Lower leg skin (tissue), 3 donors: ENCODE measurements at regions not wholly inside any gene's neighbourhood (a gene's known extent, or its start where the extent isn't known, plus 50 kb on each side); places are given as distances from the start of the nearest gene placed in this dataset.

ENCODE experiments used
- CTCF ChIP-seq, 3 donors: fragments of 450-650 bp; IDR thresholded peaks; one replicate each; pipeline ENCODE4 v1.5.1; 2016; ENCODE audit warnings: antibody characterized with exemption in 3 of 3, mild to moderate bottlenecking in 3 of 3, moderate library complexity in 2 of 3
- POLR2A ChIP-seq, 2 donors: fragments of 450-650 bp; IDR thresholded peaks; one replicate each; pipeline ENCODE4 v1.6.1; 2016 to 2017; ENCODE audit warnings: antibody characterized with exemption in 2 of 2, mild to moderate bottlenecking in 1 of 2, moderate library complexity in 1 of 2

- no peak for TF ChIP-seq CTCF (IDR thresholded peaks at IDR 0.05)
- no peak for TF ChIP-seq POLR2A (IDR thresholded peaks at IDR 0.05)
Measured at GRCh38 chr4:83781434-83781833, 245.5 kb downstream of the GPAT3 start.
